ENCODE measurements at regions not wholly inside any gene's neighbourhood (a gene's known extent, or its start where the extent isn't known, plus 50 kb on each side); places are given as distances from the start of the nearest gene placed in this dataset.

- H3K4me3 ChIP-seq (ENCODE audit: control insufficient read depth, low read depth, low read length), result no peak overlapping the region
- no peak for TF ChIP-seq CTCF (IDR thresholded peaks at IDR 0.05; ENCODE audit: control insufficient read depth, insufficient read depth, low read depth, low read length, missing control alignments)
- DNase-seq (ENCODE audit: low read depth), result no peak
These were observed 273.5 kb upstream of the POU3F2 start for GRCh38 chr6:98560841-98561240.

- H3K4me3 ChIP-seq (ENCODE audit: control insufficient read depth, low read depth, low read length), result no peak overlapping the region
- DNase-seq (ENCODE audit: low read depth), result no peak
- TF ChIP-seq CTCF (IDR thresholded peaks at IDR 0.05; ENCODE audit: control insufficient read depth, insufficient read depth, low read depth, low read length, missing control alignments), result no peak
These were observed 268.2 kb upstream of the POU3F2 start for GRCh38 chr6:98566126-98566525.

GRCh38 chr6:98572579-98572978, 261.8 kb upstream of the POU3F2 start:
- TF ChIP-seq CTCF (IDR thresholded peaks at IDR 0.05; ENCODE audit: control insufficient read depth, insufficient read depth, low read depth, low read length, missing control alignments), result no peak
- no peak overlapping the region for H3K4me3 ChIP-seq (ENCODE audit: control insufficient read depth, low read depth, low read length)
- DNase-seq (ENCODE audit: low read depth), result no peak

- no peak overlapping the region for H3K4me3 ChIP-seq (ENCODE audit: control insufficient read depth, low read depth, low read length)
- no peak for DNase-seq (ENCODE audit: low read depth)
- TF ChIP-seq CTCF (IDR thresholded peaks at IDR 0.05; ENCODE audit: control insufficient read depth, insufficient read depth, low read depth, low read length, missing control alignments), result no peak
These were observed 259.4 kb upstream of the POU3F2 start for GRCh38 chr6:98574984-98575383.

GRCh38 chr6:98576791-98577190, 257.6 kb upstream of the POU3F2 start:
- no peak for TF ChIP-seq CTCF (IDR thresholded peaks at IDR 0.05; ENCODE audit: control insufficient read depth, insufficient read depth, low read depth, low read length, missing control alignments)
- no peak overlapping the region for H3K4me3 ChIP-seq (ENCODE audit: control insufficient read depth, low read depth, low read length)
- no peak for DNase-seq (ENCODE audit: low read depth)

- TF ChIP-seq CTCF (IDR thresholded peaks at IDR 0.05; ENCODE audit: control insufficient read depth, insufficient read depth, low read depth, low read length, missing control alignments), result no peak
- no peak for DNase-seq (ENCODE audit: low read depth)
- no peak overlapping the region for H3K4me3 ChIP-seq (ENCODE audit: control insufficient read depth, low read depth, low read length)
These were observed 256.4 kb upstream of the POU3F2 start for GRCh38 chr6:98578016-98578415.

- no peak for DNase-seq (ENCODE audit: low read depth)
- no peak overlapping the region for H3K4me3 ChIP-seq (ENCODE audit: control insufficient read depth, low read depth, low read length)
- TF ChIP-seq CTCF (IDR thresholded peaks at IDR 0.05; ENCODE audit: control insufficient read depth, insufficient read depth, low read depth, low read length, missing control alignments), result no peak
These were observed 255.3 kb upstream of the POU3F2 start for GRCh38 chr6:98579079-98579478.
